PC-9 (cell line): ENCODE measurements at regions not wholly inside any gene's neighbourhood (a gene's known extent, or its start where the extent isn't known, plus 50 kb on each side); places are given as distances from the start of the nearest gene placed in this dataset.

Experiments
- CTCF ChIP-seq: fragments of 200-600 bp; sonication (generic); conservative IDR thresholded peaks from 2 replicates; pipeline ENCODE4 v1.6.1; 2017; ENCODE audit warnings: mixed run types, antibody characterized with exemption, mild to moderate bottlenecking, moderate library complexity
- EZH2 ChIP-seq: fragments of 200-600 bp; sonication (generic); IDR thresholded peaks from 2 replicates; pipeline ENCODE4 v1.8.0; 2017; ENCODE audit warnings: antibody characterized with exemption, low read depth

- TF ChIP-seq CTCF: no peak
- no peak for TF ChIP-seq EZH2
These were observed 473.9 kb downstream of the PMP22 start for GRCh38 chr17:14791221-14791620.
